HCT116 (cell line): ENCODE measurements at regions not wholly inside any gene's neighbourhood (a gene's known extent, or its start where the extent isn't known, plus 50 kb on each side); places are given as distances from the start of the nearest gene placed in this dataset.
A peak's percentile ranks its signal among the peaks of the same experiment; 100 is the strongest.

Experiments used
- ATAC-seq: fragments of 200-7000 bp; cut with Tn5 transposase; 2 replicates; pipeline ENCODE4 v1.9.1; 2020; ENCODE audit warnings: mild to moderate bottlenecking, moderate library complexity
- BruUV-seq: library from RNA; stranded (reverse); fragments of 400-500 nt; replicated peaks from 2 replicates; lab custom pipeline; 2021; lab: Mats Ljungman, UMichigan
- CTCF ChIA-PET: fragments of 300-600 bp; sonication (Branson Sonifier 250); formaldehyde crosslinking; loops from one replicate; lab custom pipeline; 2021; ENCODE audit warnings: antibody characterized with exemption; lab: Charles Lee
- POLR2A ChIA-PET: fragments of 300-600, 350-600 bp; sonication (Branson Sonifier 250); formaldehyde crosslinking; loops from one replicate; lab custom pipeline; 2021; ENCODE audit warnings: antibody characterized with exemption; lab: Charles Lee
- RAD21 ChIA-PET, 2 experiments: fragments of 300-600 bp; sonication (Branson Sonifier 250); formaldehyde crosslinking; loops; one replicate each; lab custom pipeline; 2023; ENCODE audit warnings: low total read pairs in 2 of 2; ENCODE audit not compliant: uncharacterized antibody in 2 of 2, unreplicated experiment in 2 of 2, low non-redundant PET in 1 of 2; lab: Charles Lee
- DNase-seq: peaks from one replicate; pipeline ENCODE4 v3.0.0-alpha.2; 2010; ENCODE audit warnings: low read depth, low spot score
- H2AFZ ChIP-seq: fragments of 200-600 bp; shearing (Covaris generic), sonication (generic); 2 replicates; pipeline ENCODE4 v1.6.1; 2017; ENCODE audit warnings: low read depth, mixed run types, mixed read lengths, antibody characterized with exemption, low read length; ENCODE audit not compliant: poor library complexity, severe bottlenecking
- H3K27ac ChIP-seq: 2 replicates; pipeline ENCODE4 v1.5.1; 2012; ENCODE audit warnings: low read depth, low read length
- H3K27me3 ChIP-seq: fragments of 200-600 bp; sonication (generic); 2 replicates; pipeline ENCODE4 v1.6.1; 2016; ENCODE audit warnings: mixed run types, low read length, mixed read lengths; ENCODE audit not compliant: insufficient read depth
- H3K36me3 ChIP-seq, 2 experiments: fragments of 200-500 bp in 1 of 2; fragments of 200-600 bp in 1 of 2; sonication (Bioruptor generic) in 1 of 2; sonication (generic) in 1 of 2; 2 replicates each; pipeline versions ENCODE4 v1.5.1 to v1.6.1; 2014 to 2016; ENCODE audit warnings: low read length in 2 of 2, inconsistent platforms in 1 of 2, mixed read lengths in 1 of 2, mixed run types in 1 of 2; ENCODE audit not compliant: insufficient read depth in 2 of 2, control insufficient read depth in 1 of 2
- H3K4me1 ChIP-seq, 2 experiments: fragments of 200-600 bp in 1 of 2; sonication (generic) in 1 of 2; 2 replicates each; pipeline versions ENCODE4 v1.5.1 to v1.6.1; 2012 to 2017; ENCODE audit warnings: low read length in 2 of 2, inconsistent platforms in 1 of 2, mild to moderate bottlenecking in 1 of 2, mixed read lengths in 1 of 2, mixed run types in 1 of 2, moderate library complexity in 1 of 2; ENCODE audit not compliant: insufficient read depth in 2 of 2, control insufficient read depth in 1 of 2
- H3K4me2 ChIP-seq: fragments of 200-600 bp; sonication (generic); 2 replicates; pipeline ENCODE4 v1.6.1; 2017; ENCODE audit warnings: mixed run types, low read length, mixed read lengths
- H3K4me3 ChIP-seq, 2 experiments: fragments of 200-600 bp in 1 of 2; sonication (generic) in 1 of 2; replicated peaks in 1 of 2; 2 replicates each; pipeline ENCODE4 v1.5.1; 2011 to 2016; ENCODE audit warnings: low read length in 2 of 2, control low read depth in 1 of 2, low read depth in 1 of 2, mild to moderate bottlenecking in 1 of 2, mixed read lengths in 1 of 2, mixed run types in 1 of 2
- H3K79me2 ChIP-seq: fragments of 200-600 bp; sonication (generic); 2 replicates; pipeline ENCODE4 v1.6.1; 2017; ENCODE audit warnings: mild to moderate bottlenecking, mixed run types, low read length, moderate library complexity, mixed read lengths; ENCODE audit not compliant: insufficient read depth
- H3K9ac ChIP-seq: fragments of 200-600 bp; sonication (generic); 2 replicates; pipeline ENCODE4 v1.6.1; 2016; ENCODE audit warnings: low read length, mixed read lengths
- H3K9me2 ChIP-seq: fragments of 200-600 bp; sonication (generic), shearing (Covaris generic); 2 replicates; pipeline ENCODE4 v1.6.1; 2017; ENCODE audit warnings: mixed run types, mild to moderate bottlenecking, moderate library complexity; ENCODE audit not compliant: insufficient read depth
- H3K9me3 ChIP-seq, 2 experiments: fragments of 200-500 bp in 1 of 2; fragments of 200-600 bp in 1 of 2; sonication (Bioruptor generic) in 1 of 2; sonication (generic) in 1 of 2; 2 replicates each; pipeline ENCODE4 v1.6.1; 2014 to 2017; ENCODE audit warnings: low read length in 2 of 2, mixed read lengths in 2 of 2, inconsistent platforms in 1 of 2, low read depth in 1 of 2, mild to moderate bottlenecking in 1 of 2, mixed run types in 1 of 2, moderate library complexity in 1 of 2; ENCODE audit not compliant: control insufficient read depth in 1 of 2, insufficient read depth in 1 of 2
- H4K20me1 ChIP-seq: fragments of 200-600 bp; sonication (generic), shearing (Covaris generic); 2 replicates; pipeline ENCODE4 v1.6.1; 2017; ENCODE audit warnings: mixed run types, mild to moderate bottlenecking, moderate library complexity; ENCODE audit not compliant: insufficient read depth
- CBX3 ChIP-seq: IDR thresholded peaks from 2 replicates; pipeline ENCODE4 v1.6.1; 2012; ENCODE audit warnings: low read depth
- CEBPB ChIP-seq: IDR thresholded peaks from 2 replicates; pipeline ENCODE4 v1.6.1; 2012; ENCODE audit warnings: low read depth
- EGR1 ChIP-seq: IDR thresholded peaks from 2 replicates; pipeline ENCODE4 v1.6.1; 2012; ENCODE audit warnings: low read depth
- ELF1 ChIP-seq: IDR thresholded peaks from 2 replicates; pipeline ENCODE4 v1.6.1; 2012; ENCODE audit warnings: low read depth, borderline replicate concordance
- EZH2 ChIP-seq: fragments of 200-600 bp; sonication (generic); IDR thresholded peaks from 2 replicates; pipeline ENCODE4 v1.6.1; 2017; ENCODE audit warnings: antibody characterized with exemption, mixed run types
- EZH2phosphoT487 ChIP-seq: fragments of 200-600 bp; IDR thresholded peaks from 2 replicates; pipeline ENCODE4 v1.6.1; 2018; ENCODE audit warnings: antibody characterized with exemption, borderline replicate concordance
- POLR2AphosphoS5 ChIP-seq: IDR thresholded peaks from 2 replicates; pipeline ENCODE4 v1.6.1; 2011; ENCODE audit warnings: mild to moderate bottlenecking, low read depth, low read length, moderate library complexity
- RAD21 ChIP-seq: IDR thresholded peaks from 2 replicates; pipeline ENCODE4 v1.6.1; 2012; ENCODE audit warnings: low read depth, mild to moderate bottlenecking
- SIN3A ChIP-seq: IDR thresholded peaks from 2 replicates; pipeline ENCODE4 v1.6.1; 2012; ENCODE audit warnings: low read depth
- SP1 ChIP-seq: IDR thresholded peaks from 2 replicates; pipeline ENCODE4 v1.6.1; 2012; ENCODE audit warnings: low read depth
- SRF ChIP-seq: IDR thresholded peaks from 2 replicates; pipeline ENCODE4 v1.6.1; 2012; ENCODE audit warnings: low read depth
- TCF7L2 ChIP-seq: IDR thresholded peaks from 2 replicates; pipeline ENCODE4 v1.7.0; 2011; ENCODE audit warnings: borderline replicate concordance, inconsistent platforms; ENCODE audit not compliant: insufficient read depth, insufficient read length; ENCODE audit errors: extremely low read depth
- YY1 ChIP-seq: IDR thresholded peaks from 2 replicates; pipeline ENCODE4 v1.6.1; 2011; ENCODE audit warnings: low read length, low read depth, moderate library complexity, mild to moderate bottlenecking; ENCODE audit not compliant: insufficient replicate concordance; ENCODE audit errors: extremely low read depth
- ZFX ChIP-seq: fragments of 450-650 bp; IDR thresholded peaks from 2 replicates; pipeline ENCODE4 v1.6.1; 2017
- ZNF274 ChIP-seq: fragments of 200-500 bp; sonication (Bioruptor generic); IDR thresholded peaks from 2 replicates; pipeline ENCODE4 v1.6.1; 2014; ENCODE audit warnings: mild to moderate bottlenecking, low read depth, low read length, inconsistent platforms
- intact Hi-C: fragments of 100-400 bp; cut with micrococcal nuclease; formaldehyde crosslinking; loops from 2 replicates; pipeline ENCODE4 v1.10.0; 2022
- TF ChIP-seq, protein P1 (sequence below): IDR thresholded peaks from 2 replicates; pipeline ENCODE4 v1.6.1; 2011; ENCODE audit warnings: mild to moderate bottlenecking, low read length, moderate library complexity; ENCODE audit not compliant: insufficient replicate concordance; ENCODE audit errors: extremely low read depth
- TF ChIP-seq, protein P2 (sequence below), 3 experiments: fragments of 200-600 bp in 1 of 3; sonication (generic) in 1 of 3; IDR thresholded peaks in 2 of 3; conservative IDR thresholded peaks in 1 of 3; 2 replicates each; pipeline ENCODE4 v1.5.1; 2012 to 2017; ENCODE audit warnings: low read depth in 2 of 3, low read length in 2 of 3, antibody characterized with exemption in 1 of 3, borderline replicate concordance in 1 of 3, control low read depth in 1 of 3, mild to moderate bottlenecking in 1 of 3, mixed read lengths in 1 of 3, mixed run types in 1 of 3, moderate library complexity in 1 of 3; ENCODE audit not compliant: insufficient read depth in 1 of 3
- TF ChIP-seq, protein P3 (sequence below): IDR thresholded peaks from 2 replicates; pipeline ENCODE4 v1.6.1; 2012
- TF ChIP-seq, protein P4 (sequence below): IDR thresholded peaks from 2 replicates; pipeline ENCODE4 v1.6.1; 2012

DNA sequence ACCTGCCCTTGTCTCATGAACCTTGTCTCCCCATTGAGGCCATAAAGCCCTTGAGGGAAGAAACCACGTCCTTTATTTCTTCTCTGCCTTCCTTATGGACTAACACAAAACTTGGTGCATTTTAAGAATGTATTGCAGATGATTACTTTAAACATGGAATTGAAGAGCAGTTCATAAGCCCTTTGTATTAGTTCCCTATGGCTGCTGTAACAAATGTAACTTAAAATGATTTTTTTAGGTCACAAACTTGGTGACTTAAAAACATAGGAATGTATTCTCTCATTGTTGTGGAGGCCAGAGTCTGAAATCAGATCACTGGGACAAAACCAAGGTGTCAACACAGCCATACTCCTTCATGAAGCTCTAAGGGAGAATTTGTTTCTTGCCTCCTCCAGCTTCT is 185.5 kb downstream of the PHLDA1 start:
- TF ChIP-seq CEBPB (no peak), ELF1 (no peak), EZH2 (no peak), RAD21 (no peak), EZH2phosphoT487 (no peak), EGR1 (no peak), SRF (no peak), SIN3A (no peak), CBX3 (no peak), POLR2AphosphoS5 (no peak), YY1 (no peak), SP1 (no peak), ZNF274 (no peak), ZFX (no peak), TCF7L2 (no peak)
- TF ChIP-seq, protein P1, sequence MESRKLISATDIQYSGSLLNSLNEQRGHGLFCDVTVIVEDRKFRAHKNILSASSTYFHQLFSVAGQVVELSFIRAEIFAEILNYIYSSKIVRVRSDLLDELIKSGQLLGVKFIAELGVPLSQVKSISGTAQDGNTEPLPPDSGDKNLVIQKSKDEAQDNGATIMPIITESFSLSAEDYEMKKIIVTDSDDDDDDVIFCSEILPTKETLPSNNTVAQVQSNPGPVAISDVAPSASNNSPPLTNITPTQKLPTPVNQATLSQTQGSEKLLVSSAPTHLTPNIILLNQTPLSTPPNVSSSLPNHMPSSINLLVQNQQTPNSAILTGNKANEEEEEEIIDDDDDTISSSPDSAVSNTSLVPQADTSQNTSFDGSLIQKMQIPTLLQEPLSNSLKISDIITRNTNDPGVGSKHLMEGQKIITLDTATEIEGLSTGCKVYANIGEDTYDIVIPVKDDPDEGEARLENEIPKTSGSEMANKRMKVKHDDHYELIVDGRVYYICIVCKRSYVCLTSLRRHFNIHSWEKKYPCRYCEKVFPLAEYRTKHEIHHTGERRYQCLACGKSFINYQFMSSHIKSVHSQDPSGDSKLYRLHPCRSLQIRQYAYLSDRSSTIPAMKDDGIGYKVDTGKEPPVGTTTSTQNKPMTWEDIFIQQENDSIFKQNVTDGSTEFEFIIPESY = no peak
- TF ChIP-seq, protein P2, sequence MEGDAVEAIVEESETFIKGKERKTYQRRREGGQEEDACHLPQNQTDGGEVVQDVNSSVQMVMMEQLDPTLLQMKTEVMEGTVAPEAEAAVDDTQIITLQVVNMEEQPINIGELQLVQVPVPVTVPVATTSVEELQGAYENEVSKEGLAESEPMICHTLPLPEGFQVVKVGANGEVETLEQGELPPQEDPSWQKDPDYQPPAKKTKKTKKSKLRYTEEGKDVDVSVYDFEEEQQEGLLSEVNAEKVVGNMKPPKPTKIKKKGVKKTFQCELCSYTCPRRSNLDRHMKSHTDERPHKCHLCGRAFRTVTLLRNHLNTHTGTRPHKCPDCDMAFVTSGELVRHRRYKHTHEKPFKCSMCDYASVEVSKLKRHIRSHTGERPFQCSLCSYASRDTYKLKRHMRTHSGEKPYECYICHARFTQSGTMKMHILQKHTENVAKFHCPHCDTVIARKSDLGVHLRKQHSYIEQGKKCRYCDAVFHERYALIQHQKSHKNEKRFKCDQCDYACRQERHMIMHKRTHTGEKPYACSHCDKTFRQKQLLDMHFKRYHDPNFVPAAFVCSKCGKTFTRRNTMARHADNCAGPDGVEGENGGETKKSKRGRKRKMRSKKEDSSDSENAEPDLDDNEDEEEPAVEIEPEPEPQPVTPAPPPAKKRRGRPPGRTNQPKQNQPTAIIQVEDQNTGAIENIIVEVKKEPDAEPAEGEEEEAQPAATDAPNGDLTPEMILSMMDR (IDR thresholded peaks at IDR 0.05 in 2 of 3, conservative IDR thresholded peaks at IDR 0.05 in 1 of 3; ENCODE audit: borderline replicate concordance in 1 of 3, insufficient read depth in 1 of 3, low read depth in 2 of 3, low read length in 2 of 3) = no peak
- TF ChIP-seq, protein P3, sequence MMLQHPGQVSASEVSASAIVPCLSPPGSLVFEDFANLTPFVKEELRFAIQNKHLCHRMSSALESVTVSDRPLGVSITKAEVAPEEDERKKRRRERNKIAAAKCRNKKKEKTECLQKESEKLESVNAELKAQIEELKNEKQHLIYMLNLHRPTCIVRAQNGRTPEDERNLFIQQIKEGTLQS = no peak
- TF ChIP-seq, protein P4, sequence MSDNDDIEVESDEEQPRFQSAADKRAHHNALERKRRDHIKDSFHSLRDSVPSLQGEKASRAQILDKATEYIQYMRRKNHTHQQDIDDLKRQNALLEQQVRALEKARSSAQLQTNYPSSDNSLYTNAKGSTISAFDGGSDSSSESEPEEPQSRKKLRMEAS = no peak
- peak overlapping the region; percentile 95 for H3K27ac ChIP-seq
- ChIA-PET POLR2A (no interaction called here), RAD21 (no interaction called here), CTCF (no interaction called here)
- peaks cover 31 to 36% of the 10 kb centered on the region in 2 experiments for H3K4me1 ChIP-seq
- no peaks in the 10 kb centered on the region for H3K79me2 ChIP-seq
- no peaks in the 10 kb centered on the region for H4K20me1 ChIP-seq
- no peak overlapping the region for H3K4me2 ChIP-seq
- no peaks in the 10 kb centered on the region for H3K9me3 ChIP-seq
- H3K9ac ChIP-seq = no peak overlapping the region
- no peak overlapping the region for H2AFZ ChIP-seq
- ATAC-seq (no peak), DNase-seq (no peak)
- H3K36me3 ChIP-seq = peaks cover 0 to 3% of the 10 kb centered on the region in 2 experiments; a peak in 1 of 4 replicates
- H3K27me3 ChIP-seq = no peaks in the 10 kb centered on the region
- H3K9me2 ChIP-seq = no peaks in the 10 kb centered on the region
- H3K4me3 ChIP-seq = no peak overlapping the region
- intact Hi-C loops = no loop called here
- no TSS peak for BruUV-seq
